MV-4-11 (cell line): ENCODE measurements at regions not wholly inside any gene's neighbourhood (a gene's known extent, or its start where the extent isn't known, plus 50 kb on each side); places are given as distances from the start of the nearest gene placed in this dataset.

Experiments
- DNase-seq: peaks from one replicate; lab custom pipeline; 2025; lab: John Stamatoyannopoulos, UW

DNA sequence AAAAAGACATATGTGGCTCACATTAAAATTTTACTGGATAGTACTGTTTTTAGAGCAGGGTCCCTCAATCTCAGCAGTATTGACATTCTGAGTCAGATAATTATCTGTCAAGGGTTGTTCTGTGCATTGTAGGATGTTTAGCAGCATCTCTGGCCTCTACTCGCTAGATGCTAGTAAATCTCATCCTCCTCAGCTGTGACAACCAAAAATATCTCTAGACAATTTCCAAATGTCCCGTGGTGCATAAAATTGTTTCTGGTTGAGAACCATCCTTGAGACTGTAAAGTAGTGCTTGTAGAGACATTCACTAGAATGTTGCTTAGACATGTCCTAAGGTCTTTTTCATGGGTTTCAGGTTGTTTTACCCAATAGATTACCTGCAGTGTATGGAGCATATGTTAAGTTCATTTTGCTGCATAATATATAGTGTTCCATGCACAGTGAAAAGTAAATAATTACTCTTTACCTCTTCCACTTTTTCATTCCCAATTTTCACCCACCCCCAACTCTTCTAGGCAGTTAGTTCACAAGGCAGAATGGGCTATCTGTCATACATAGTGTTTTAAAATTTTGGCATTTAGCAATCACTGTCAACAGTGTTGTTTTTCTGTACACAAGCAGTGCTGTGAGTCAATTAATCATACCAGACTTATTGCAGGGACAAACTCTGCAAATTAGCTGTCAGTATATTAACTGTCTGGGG is 200.2 kb upstream of the SLC38A2 start:
- no peak for DNase-seq

- DNase-seq, result no peak
Observed at GRCh38 chr12:46571608-46572007, 199.0 kb upstream of the SLC38A2 start.

DNA sequence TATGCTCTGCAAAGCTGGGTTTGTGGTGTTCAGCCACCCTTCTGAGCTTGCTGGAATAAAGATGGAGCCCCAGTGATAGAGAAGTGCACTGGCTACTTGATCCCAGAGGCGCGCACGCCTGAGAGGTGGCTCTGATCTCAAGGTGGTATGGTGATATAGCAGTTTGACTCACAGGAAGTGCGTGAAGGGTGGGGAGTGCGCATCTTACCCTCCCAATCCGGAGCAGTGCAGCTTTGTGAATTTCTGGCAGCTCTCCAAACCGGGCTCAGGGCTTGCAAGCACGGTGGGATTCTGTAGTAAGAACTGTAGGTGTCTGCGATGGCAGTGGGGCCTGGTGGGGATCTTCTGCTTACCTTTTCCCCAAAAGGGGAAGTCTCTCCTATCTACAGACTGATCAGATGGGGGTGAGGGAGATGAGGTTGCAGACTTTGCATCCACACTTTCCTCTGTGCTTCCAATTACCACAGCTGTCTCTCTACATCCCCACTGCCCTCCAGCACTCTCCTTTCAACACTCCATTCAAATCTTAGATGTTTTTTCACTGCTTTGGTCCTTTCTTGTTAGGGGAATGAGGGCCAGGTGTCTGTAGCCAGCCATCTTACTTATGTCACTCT is 197.4 kb upstream of the SLC38A2 start:
- no peak for DNase-seq

DNA sequence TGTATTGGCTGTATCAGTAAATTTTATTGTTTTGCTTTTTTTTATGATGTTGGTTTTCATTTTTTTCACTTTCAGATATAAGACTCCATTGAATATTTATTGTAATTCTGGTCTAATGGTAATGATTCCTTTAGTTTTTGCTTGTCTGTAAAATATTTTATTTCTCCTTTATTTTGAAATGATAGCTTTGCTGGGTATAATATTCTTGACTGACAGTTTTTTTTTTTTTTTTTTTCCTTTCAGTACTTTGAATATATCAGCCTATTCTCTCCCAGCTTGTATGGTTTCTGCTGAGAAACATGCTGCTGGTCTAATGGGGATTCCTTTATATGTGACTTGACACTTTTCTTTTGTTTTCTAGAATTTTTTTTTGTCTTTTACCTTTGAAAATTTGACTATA is 195.1 kb upstream of the SLC38A2 start:
- no peak for DNase-seq

- peak; percentile 78 for DNase-seq
Observed at GRCh38 chr12:46562625-46563225, 190.2 kb upstream of the SLC38A2 start.

DNA sequence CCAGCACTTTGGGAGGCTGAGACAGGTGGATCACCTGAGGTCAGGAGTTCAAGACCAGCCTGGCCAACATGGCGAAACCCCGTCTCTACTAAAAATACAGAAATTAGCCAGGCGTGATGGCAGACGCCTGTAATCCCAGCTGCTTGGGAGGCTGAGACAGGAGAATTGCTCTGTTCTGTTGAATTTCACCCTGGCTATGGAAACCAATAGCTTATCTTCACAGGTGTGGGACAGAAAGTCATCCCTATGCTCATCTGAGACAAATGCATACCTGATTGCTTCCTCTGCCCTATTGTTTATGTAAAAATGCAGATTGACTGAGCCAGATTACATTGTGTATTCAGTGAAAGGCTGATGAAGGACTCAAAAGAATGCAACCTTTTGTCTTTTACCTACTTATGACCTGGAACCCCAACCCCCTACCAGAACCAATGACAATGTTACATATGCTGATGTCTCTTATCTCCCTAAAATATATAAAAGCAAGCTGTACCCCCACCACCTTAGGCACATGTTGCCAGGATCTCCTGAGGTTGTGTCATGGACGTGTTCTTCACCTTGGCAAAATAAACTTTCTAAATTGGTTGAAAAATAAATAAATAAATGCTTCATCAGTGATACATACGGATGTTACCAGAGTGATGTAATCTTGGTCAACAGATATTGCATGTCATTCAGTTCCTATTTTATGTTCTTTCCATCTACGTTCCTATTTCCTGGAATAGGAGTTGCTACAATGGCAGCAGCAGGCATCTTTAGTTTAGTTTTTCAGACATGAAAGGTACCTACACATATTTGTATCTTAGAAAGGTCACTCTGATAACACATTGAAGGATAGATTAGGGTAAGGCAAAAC is 189.4 kb upstream of the SLC38A2 start:
- DNase-seq, result peak; percentile 60

GRCh38 chr12:46560874-46561273 is 188.3 kb upstream of the SLC38A2 start:
- no peak for DNase-seq

GRCh38 chr12:46560089-46560488 is 187.5 kb upstream of the SLC38A2 start:
- no peak for DNase-seq

DNA sequence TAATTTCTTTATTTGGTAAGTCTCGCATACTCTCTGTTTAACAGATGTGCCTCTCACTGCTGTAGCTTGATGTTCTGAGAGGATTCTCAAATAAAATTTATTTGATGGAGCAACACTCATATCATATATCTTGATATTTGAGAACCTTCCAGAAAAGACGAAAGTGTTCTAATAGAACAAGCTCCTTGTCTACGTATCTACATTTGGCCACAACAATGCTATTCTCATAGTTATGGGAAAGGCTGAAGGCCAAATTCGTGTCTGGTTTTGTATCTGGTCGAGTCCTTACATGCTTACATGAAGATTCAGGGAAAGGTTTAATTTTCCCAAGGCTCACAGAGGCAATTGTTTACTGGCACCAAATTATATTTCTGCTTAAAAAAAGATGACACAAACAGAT is 186.7 kb upstream of the SLC38A2 start:
- no peak for DNase-seq

DNA sequence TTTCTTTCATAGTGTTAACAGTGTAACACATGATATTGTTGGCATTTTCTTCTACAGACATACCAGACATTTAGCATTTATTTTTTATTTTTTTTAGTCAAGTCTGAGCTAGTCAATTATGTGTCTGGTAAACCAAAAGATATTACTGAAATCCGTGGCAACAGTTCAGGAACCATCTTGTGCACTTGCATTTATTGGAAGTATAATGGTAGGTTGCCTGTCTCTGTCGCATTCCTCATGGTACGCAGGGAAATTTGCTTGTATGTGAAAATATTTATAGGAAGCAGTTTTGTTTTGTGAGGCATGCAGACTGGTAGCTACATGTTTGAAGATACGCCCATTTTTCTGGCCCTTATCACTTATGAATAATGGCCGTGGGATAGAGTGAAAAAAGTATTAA is 186.1 kb upstream of the SLC38A2 start:
- no peak for DNase-seq

DNA sequence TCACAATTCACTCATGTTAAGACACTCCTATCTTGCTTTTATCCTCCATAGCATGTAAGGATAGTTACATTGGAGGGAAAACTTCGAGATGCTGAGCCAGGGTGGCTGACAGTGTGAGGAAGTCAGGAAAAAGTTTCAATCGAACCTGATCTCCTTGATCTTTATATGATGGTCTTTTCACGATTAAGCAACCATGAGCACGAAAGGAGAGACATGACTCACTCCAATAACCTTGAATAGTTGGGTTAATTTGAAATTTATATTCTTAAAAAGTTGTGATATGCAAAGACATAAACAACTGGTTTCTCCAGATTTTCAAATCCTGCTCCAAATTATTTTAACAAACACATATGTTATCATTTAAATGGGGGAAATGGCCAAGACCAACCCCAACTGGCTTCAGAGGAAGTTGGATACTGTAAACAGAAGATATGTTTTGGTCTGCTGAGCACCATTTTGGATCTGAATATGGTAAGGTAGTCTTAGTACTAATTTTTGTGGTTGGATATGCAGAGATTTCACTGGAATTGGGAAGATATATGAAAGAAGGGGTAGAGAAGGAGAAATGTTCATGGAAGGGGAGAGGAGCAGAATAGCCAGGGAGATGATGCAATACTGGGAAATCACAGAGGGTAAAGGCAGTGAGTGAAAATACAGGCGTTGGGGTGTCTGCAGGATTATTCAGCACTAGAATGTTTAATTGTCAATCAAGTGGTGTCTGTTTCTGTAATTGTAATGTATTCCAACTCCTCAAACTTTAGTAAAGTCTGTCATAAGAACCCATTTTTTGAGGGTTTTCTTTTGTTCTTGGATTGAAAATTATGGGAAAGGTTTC is 185.2 kb upstream of the SLC38A2 start:
- DNase-seq, result no peak

DNA sequence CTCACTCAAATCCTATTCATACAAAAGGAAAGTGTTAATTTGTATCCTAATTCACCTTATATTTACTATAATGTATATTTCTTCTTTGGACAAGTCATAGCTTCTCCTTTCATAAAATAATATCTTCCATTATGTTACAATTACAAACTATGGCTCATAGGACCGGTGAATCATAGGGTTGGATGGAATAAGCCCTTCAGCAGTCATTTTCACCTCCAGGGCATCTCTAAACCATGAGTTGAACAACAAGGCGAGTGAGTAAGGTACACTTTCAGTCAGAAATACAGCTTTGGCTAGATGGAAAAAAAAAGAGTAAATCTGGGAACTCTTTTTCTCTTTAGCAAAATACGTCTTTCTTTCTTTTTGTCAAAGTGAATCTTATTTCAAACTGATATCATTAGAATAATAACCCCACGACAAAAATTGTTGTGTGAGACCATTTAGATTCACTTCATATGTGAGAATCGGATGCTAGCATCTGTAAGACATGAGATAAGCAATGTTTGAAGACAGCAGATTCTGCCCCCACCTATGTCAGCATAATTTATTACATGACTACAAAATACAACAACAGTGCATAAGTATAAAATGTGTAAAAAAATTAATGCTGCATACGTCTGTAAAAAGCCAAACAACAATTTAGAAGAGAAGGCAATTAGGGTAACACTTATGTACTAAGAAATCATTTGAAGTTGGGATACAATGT is 184.4 kb upstream of the SLC38A2 start:
- no peak for DNase-seq

DNA sequence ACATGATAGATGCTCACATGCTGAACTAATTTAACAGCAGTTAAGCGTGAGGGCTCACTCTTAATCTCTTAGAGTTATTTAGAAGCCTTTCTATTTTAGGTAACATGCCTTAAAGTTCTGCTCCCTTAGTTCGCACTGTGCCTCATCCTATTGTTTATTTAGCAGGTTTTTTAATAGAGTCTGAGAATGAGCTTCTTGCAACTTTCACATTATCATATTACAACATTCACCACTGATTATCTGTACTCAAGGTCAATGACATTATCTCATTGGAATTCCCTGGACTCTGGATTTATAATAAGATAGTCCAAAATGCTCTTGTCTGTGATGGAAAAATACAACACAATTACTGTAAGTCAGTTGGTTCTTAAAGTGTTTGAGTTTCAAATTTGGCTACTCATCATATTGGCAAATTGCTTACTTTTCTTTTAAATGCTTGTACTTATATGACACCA is 183.6 kb upstream of the SLC38A2 start:
- DNase-seq, result no peak

- DNase-seq, result no peak
Observed at GRCh38 chr12:46555406-46555852, 182.9 kb upstream of the SLC38A2 start.

DNA sequence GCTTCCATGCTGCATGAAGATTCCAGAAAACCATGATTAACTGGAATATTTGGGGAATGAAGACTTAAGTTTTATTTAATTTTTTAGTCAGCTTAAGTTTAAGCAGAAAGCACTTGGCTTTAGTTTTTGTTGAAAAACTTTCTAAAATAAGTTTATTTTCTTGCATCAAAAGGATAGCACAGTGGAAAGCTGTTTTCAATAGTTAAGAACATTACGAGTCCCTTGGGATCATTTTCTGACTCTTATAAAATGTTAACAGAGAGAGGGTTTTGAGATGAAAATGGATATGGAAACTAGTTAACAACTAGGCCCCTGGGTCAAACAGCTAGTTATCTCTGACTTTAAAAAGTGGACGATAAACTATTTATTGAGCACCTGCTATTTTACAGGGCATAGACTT is 181.9 kb upstream of the SLC38A2 start:
- no peak for DNase-seq

DNA sequence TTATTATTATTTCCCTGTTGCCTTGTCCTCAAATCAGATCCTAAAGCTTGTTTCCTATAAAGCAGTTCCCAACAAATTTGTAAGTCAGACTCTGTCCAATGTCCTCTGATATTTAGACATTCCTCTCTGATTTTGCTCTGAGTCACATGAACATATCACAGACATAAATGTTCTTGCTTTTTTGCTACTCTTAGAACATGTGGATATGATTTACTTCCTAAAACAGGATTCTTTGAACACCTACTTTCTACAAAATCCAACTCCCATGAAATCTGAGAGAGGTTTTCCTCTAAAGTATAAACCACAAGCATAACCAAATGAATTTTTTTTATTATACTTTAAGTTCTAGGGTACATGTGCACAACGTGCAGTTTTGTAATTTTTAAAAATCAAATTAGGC is 181.3 kb upstream of the SLC38A2 start:
- no peak for DNase-seq

DNA sequence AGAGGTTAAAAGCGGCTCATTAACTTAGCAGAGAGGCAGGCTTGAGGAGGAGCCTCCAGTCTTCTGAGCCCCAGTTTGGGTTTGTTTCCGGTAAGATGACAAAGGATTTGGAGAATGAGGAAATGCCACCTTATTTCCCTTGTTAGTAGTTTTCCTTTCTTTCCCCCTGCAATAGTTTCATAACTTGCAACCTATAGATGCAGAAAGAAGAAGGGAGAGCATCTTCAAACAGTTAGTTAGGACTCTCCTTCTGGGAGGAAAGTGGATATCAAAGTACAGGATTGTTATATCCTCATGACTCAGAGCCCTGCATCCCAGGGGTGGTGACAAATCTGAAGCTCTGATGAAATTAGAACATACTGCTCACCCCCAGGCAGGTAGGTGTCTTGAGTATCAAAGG is 180.7 kb upstream of the SLC38A2 start:
- DNase-seq, result peak; percentile 55

DNA sequence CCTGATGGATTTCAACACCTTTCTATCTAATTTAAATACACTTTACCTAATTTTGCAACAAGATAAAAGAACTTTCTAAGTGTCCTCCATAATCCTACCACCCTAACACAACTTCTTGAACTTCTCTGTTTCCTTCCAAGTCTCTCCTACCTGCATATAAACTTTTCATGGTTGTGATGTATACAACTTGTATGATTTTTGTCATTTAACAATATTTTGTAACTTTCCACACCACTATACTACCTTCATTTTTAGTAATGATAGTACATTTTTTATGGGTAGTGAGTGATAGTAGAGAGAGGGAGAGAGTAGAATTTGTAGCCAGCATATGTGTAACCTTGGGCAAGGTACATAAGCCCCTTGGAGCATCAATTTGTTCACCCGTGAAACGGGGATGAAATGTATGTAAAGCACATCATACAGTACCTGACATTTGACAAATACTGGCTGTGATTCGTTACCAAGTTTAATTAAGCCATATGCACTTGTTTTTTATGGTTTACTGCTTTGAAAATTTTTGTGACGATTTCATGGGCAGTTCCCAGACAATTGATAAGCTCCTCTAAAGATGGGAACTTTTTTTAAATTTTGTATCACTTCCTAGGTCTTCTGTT is 177.8 kb upstream of the SLC38A2 start:
- no peak for DNase-seq

- DNase-seq, result peak; percentile 91
Observed at GRCh38 chr12:46549527-46550265, 177.1 kb upstream of the SLC38A2 start.

DNA sequence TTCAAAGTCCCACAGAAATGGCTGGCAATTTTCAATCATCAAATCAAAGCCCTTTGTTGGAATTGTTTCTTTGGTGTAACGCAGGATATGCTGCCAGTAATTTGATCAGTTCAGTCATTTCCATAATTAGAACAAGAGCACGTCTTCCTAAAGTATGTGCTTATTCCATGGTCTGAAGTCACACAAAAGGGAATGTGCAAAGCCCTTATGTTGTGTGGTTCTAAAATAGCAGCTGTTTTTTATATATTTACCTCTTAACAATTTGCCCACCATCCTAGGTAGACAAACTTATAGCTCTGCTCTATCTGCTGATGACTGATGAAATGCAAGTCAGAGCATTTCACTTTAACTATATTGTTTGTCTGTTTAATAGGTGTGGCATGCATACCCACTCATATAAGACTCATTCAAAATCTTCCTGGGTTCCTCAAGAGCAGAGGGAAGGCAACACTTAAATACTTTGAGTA is 176.1 kb upstream of the SLC38A2 start:
- DNase-seq, result no peak
